ENCODE measurements at regions not wholly inside any gene's neighbourhood (a gene's known extent, or its start where the extent isn't known, plus 50 kb on each side); places are given as distances from the start of the nearest gene placed in this dataset.
A peak's percentile ranks its signal among the peaks of the same experiment; 100 is the strongest.
"Not testable (repeated sequence)": the region's sequence is repeated elsewhere in the genome, so short reads cannot be mapped to it uniquely, and the experiment has no call there.

GRCh38 chr9:39678534-39679263, 323.2 kb downstream of the SPATA31A1 start:
- H3K4me1 ChIP-seq (ENCODE audit: insufficient read depth, low read length); H3K27me3 ChIP-seq (ENCODE audit: insufficient read depth, low read length); H3K9me3 Mint-ChIP-seq; H3K36me3 ChIP-seq (ENCODE audit: insufficient read depth, low read length); H3K27ac Mint-ChIP-seq; intact Hi-C loops (cut with micrococcal nuclease); H3K27me3 Mint-ChIP-seq; H3K4me3 ChIP-seq (ENCODE audit: low read length in 2 of 2); H3K4me1 Mint-ChIP-seq; DNase-seq; POLR2A ChIA-PET (ENCODE audit: partially characterized antibody); CTCF ChIA-PET (ENCODE audit: partially characterized antibody); H3K27ac ChIP-seq (ENCODE audit: low read depth, low read length); H3K4me3 Mint-ChIP-seq; H3K9me3 ChIP-seq (ENCODE audit: control insufficient read depth in 1 of 2, low read length in 2 of 2); H3K36me3 Mint-ChIP-seq: not testable (repeated sequence)

DNA sequence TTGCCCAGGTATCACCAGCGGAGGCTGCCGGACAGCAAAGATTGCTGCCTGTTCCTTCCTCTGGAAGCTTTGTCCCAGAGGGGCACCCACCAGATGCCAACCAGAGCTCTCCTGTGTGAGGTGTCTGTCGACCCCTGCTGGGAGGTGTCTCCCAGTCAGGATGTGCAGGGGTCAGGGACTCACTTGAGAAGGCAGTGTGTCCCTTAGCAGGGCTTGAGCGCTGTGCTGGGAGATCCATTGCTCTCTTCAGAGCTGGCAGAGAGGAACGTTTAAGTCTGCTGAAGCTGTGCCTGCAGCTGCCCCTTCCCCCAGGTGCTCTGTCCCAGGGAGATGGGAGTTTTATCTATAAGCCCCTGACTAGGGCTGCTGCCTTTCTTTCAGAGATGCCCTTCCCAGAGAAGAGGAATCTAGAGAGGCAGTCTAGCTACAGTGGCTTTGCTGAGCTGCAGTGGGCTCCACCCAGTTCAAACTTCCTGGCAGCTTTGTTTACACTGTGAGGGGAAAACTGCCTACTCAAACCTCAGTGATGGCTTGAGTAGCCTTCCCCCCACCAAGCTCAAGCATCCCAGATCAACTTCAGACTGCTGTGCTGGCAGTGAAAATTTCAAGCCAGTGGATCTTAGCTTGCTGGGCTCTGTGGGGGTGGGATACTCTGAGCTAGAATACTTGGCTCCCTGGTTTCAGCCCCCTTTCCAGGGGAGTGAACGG, 325.4 kb downstream of the SPATA31A1 start:
- H3K4me3 Mint-ChIP-seq; DNase-seq; POLR2A ChIA-PET (ENCODE audit: partially characterized antibody): not testable (repeated sequence)

GRCh38 chr9:39728862-39729261, 373.4 kb downstream of the SPATA31A1 start:
- H3K36me3 Mint-ChIP-seq; H3K27ac Mint-ChIP-seq; H3K9me3 ChIP-seq (ENCODE audit: control insufficient read depth in 1 of 2, low read length in 2 of 2); H3K4me3 ChIP-seq (ENCODE audit: low read length in 2 of 2); intact Hi-C loops (cut with micrococcal nuclease); CTCF ChIA-PET (ENCODE audit: partially characterized antibody); POLR2A ChIA-PET (ENCODE audit: partially characterized antibody); H3K4me1 Mint-ChIP-seq; H3K9me3 Mint-ChIP-seq; H3K4me1 ChIP-seq (ENCODE audit: insufficient read depth, low read length); H3K4me3 Mint-ChIP-seq; H3K36me3 ChIP-seq (ENCODE audit: insufficient read depth, low read length); DNase-seq; H3K27me3 Mint-ChIP-seq; H3K27me3 ChIP-seq (ENCODE audit: insufficient read depth, low read length); H3K27ac ChIP-seq (ENCODE audit: low read depth, low read length): not testable (repeated sequence)

More for the DNA sequence above, 325.4 kb downstream of the SPATA31A1 start:
- H3K36me3 ChIP-seq (ENCODE audit: insufficient read depth, low read length); H3K9me3 Mint-ChIP-seq; CTCF ChIA-PET (ENCODE audit: partially characterized antibody); H3K27ac ChIP-seq (ENCODE audit: low read depth, low read length); H3K27ac Mint-ChIP-seq; intact Hi-C loops (cut with micrococcal nuclease); H3K36me3 Mint-ChIP-seq; H3K9me3 ChIP-seq (ENCODE audit: control insufficient read depth in 1 of 2, low read length in 2 of 2); H3K4me3 ChIP-seq (ENCODE audit: low read length in 2 of 2); H3K4me1 ChIP-seq (ENCODE audit: insufficient read depth, low read length); H3K27me3 ChIP-seq (ENCODE audit: insufficient read depth, low read length); H3K4me1 Mint-ChIP-seq; H3K27me3 Mint-ChIP-seq: not testable (repeated sequence)

DNA sequence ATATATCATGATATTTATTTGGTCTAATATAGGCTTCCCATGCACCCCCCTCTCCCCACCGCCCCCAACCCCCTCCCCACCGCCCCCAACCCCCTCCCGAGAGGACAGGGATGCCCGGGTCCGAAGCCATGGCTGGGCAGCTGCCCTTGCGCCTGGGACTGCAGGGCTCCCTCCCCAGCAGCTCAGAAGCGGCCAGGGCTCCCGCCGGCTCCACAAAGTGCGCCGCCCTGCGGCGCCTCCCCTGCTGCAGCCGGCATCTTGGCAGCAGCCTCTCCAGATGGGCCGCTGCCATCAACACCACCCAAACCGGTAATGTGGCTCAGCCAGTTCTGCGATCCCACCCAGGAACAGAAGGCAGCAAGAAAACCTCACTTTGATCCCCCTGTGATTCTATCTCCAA, 389.4 kb downstream of the SPATA31A1 start:
- H3K9me3 Mint-ChIP-seq; H3K4me3 Mint-ChIP-seq; DNase-seq; POLR2A ChIA-PET (ENCODE audit: partially characterized antibody); H3K36me3 ChIP-seq (ENCODE audit: insufficient read depth, low read length); H3K36me3 Mint-ChIP-seq; H3K27ac ChIP-seq (ENCODE audit: low read depth, low read length); H3K4me3 ChIP-seq (ENCODE audit: low read length in 2 of 2); H3K4me1 Mint-ChIP-seq; CTCF ChIA-PET (ENCODE audit: partially characterized antibody); H3K27me3 ChIP-seq (ENCODE audit: insufficient read depth, low read length); H3K27me3 Mint-ChIP-seq; H3K9me3 ChIP-seq (ENCODE audit: control insufficient read depth in 1 of 2, low read length in 2 of 2); H3K27ac Mint-ChIP-seq; intact Hi-C loops (cut with micrococcal nuclease); H3K4me1 ChIP-seq (ENCODE audit: insufficient read depth, low read length): not testable (repeated sequence)

- H3K9me3 Mint-ChIP-seq; H3K36me3 ChIP-seq (ENCODE audit: insufficient read depth, low read length); H3K27me3 Mint-ChIP-seq; H3K4me1 ChIP-seq (ENCODE audit: insufficient read depth, low read length); H3K4me3 Mint-ChIP-seq; POLR2A ChIA-PET (ENCODE audit: partially characterized antibody); H3K27me3 ChIP-seq (ENCODE audit: insufficient read depth, low read length); H3K4me1 Mint-ChIP-seq; H3K36me3 Mint-ChIP-seq; H3K9me3 ChIP-seq (ENCODE audit: control insufficient read depth in 1 of 2, low read length in 2 of 2); CTCF ChIA-PET (ENCODE audit: partially characterized antibody); intact Hi-C loops (cut with micrococcal nuclease); H3K27ac Mint-ChIP-seq; H3K4me3 ChIP-seq (ENCODE audit: low read length in 2 of 2); H3K27ac ChIP-seq (ENCODE audit: low read depth, low read length); DNase-seq: not testable (repeated sequence)
Measured at GRCh38 chr9:39775570-39775969, 420.1 kb downstream of the SPATA31A1 start.

GRCh38 chr9:39791356-39791755, 435.9 kb downstream of the SPATA31A1 start:
- intact Hi-C loops (cut with micrococcal nuclease); H3K27ac ChIP-seq (ENCODE audit: low read depth, low read length); H3K4me3 Mint-ChIP-seq; H3K27me3 Mint-ChIP-seq; H3K4me1 Mint-ChIP-seq; POLR2A ChIA-PET (ENCODE audit: partially characterized antibody); H3K4me3 ChIP-seq (ENCODE audit: low read length in 2 of 2); H3K36me3 ChIP-seq (ENCODE audit: insufficient read depth, low read length); H3K27ac Mint-ChIP-seq; CTCF ChIA-PET (ENCODE audit: partially characterized antibody); H3K9me3 ChIP-seq (ENCODE audit: control insufficient read depth in 1 of 2, low read length in 2 of 2); H3K9me3 Mint-ChIP-seq; H3K36me3 Mint-ChIP-seq; H3K4me1 ChIP-seq (ENCODE audit: insufficient read depth, low read length); H3K27me3 ChIP-seq (ENCODE audit: insufficient read depth, low read length): not testable (repeated sequence)
- DNase-seq, result peak; percentile 33 to 62 (median 52)

DNA sequence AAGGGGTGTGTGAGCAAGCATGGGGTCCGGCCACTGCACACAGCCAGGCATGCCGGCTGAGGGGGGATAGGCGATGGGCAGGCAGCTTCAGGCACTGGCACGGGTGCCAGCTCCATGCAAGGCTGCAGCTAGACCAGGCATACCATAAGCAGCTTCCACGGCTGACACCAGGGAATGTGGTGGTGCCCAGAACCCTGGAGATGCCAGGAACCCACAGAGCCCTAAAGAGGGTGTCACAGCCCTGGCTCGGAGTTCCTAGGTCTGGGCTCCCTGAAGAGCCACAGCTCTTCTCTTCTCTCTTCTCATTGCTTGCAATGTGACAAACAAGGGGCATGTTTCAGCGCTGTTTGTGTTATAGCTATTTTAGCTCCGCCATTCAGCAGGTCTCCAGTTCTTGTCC, 442.5 kb downstream of the SPATA31A1 start:
- H3K36me3 Mint-ChIP-seq; intact Hi-C loops (cut with micrococcal nuclease): not testable (repeated sequence)

GRCh38 chr9:39799252-39799651, 443.8 kb downstream of the SPATA31A1 start:
- POLR2A ChIA-PET (ENCODE audit: partially characterized antibody); H3K4me1 Mint-ChIP-seq: not testable (repeated sequence)

More for the DNA sequence above, 442.5 kb downstream of the SPATA31A1 start:
- H3K4me1 Mint-ChIP-seq; H3K4me3 ChIP-seq (ENCODE audit: low read length in 2 of 2); H3K4me1 ChIP-seq (ENCODE audit: insufficient read depth, low read length); H3K27me3 Mint-ChIP-seq; H3K27me3 ChIP-seq (ENCODE audit: insufficient read depth, low read length); DNase-seq; POLR2A ChIA-PET (ENCODE audit: partially characterized antibody); H3K27ac Mint-ChIP-seq; H3K27ac ChIP-seq (ENCODE audit: low read depth, low read length); H3K9me3 ChIP-seq (ENCODE audit: control insufficient read depth in 1 of 2, low read length in 2 of 2); H3K36me3 ChIP-seq (ENCODE audit: insufficient read depth, low read length); H3K4me3 Mint-ChIP-seq; CTCF ChIA-PET (ENCODE audit: partially characterized antibody); H3K9me3 Mint-ChIP-seq: not testable (repeated sequence)

More at GRCh38 chr9:39799252-39799651, 443.8 kb downstream of the SPATA31A1 start:
- H3K4me3 Mint-ChIP-seq; H3K36me3 Mint-ChIP-seq; H3K27ac Mint-ChIP-seq; H3K9me3 Mint-ChIP-seq; H3K36me3 ChIP-seq (ENCODE audit: insufficient read depth, low read length); H3K27me3 Mint-ChIP-seq; H3K9me3 ChIP-seq (ENCODE audit: control insufficient read depth in 1 of 2, low read length in 2 of 2); H3K4me3 ChIP-seq (ENCODE audit: low read length in 2 of 2); H3K27me3 ChIP-seq (ENCODE audit: insufficient read depth, low read length); CTCF ChIA-PET (ENCODE audit: partially characterized antibody); H3K4me1 ChIP-seq (ENCODE audit: insufficient read depth, low read length); intact Hi-C loops (cut with micrococcal nuclease); H3K27ac ChIP-seq (ENCODE audit: low read depth, low read length): not testable (repeated sequence)
- peak in 1 of 5 donors; percentile 23 for DNase-seq

Data from CD4-positive, alpha-beta memory T cell (primary cell).